Stimulated activated CD8-positive, alpha-beta memory T cell treated with anti-CD3 and anti-CD28 coated beads, Interleukin-4, amount 100 ng/mL, for 24 hours (primary cell): ENCODE measurements at regions not wholly inside any gene's neighbourhood (a gene's known extent, or its start where the extent isn't known, plus 50 kb on each side); places are given as distances from the start of the nearest gene placed in this dataset.

ENCODE experiments used
- DNase-seq: peaks from one replicate; pipeline ENCODE4 v3.0.0-alpha.2; 2020; ENCODE audit warnings: low read depth

DNA sequence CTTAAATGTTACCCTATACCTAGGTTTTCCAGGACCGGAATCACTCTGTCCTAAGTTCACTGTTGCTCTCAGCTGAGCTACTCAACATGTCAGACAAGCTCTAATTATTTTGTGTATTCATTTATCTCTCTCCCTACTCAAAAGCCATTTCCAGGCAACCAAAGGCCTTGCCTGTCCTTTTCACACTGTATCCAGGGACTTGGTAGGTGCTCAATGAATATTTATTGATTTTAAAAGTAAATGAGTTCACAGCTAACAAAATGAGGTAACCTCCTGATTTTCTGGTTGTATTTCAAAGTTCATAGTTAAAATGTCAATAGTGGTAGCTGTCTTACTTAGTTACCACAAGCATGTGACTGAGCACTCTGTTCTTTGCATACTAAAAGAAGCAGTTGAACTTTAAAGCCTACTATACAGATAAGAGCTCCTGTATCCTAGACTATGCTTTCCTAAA lies 522.2 kb downstream of the ACTL7B start:
- no peak for DNase-seq

DNA sequence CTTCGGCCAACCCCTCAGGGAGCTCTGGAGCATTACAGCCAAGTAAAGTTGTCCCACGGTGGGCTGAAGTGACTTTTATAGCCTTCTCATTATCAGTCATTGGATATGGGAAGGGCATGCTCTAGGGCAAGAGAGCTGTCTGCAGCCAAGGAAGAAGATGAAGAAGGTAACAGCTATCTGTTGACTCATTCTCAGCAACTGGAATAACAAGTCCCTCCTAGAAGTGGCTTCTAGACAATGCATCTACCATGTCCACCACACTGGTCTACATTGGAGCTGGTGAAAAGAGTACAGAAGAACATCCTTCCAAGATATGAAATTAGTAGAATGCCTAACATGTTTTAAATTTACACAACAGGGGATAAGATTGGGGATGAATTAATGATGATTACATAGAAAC lies 524.2 kb downstream of the ACTL7B start:
- no peak for DNase-seq

DNA sequence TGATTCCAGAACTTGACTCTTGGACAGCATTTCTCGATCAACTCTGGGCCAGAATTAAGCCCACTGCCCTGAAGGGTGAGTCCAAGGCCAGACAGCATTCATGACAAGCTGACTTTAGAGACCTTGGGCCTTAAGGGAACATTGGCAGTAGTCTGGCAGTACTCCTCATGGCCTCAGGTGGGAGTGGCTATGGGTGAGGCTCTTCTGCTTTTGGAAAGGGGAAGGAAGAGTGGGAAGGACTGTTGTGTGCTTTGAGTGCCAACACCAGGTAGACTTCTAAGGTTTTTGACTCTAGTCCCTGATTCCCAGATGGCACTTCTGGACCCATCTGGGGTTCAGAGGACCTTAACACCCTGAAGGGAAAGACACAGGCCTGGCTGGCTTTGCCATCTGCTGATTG lies 530.4 kb downstream of the ACTL7B start:
- no peak for DNase-seq

DNA sequence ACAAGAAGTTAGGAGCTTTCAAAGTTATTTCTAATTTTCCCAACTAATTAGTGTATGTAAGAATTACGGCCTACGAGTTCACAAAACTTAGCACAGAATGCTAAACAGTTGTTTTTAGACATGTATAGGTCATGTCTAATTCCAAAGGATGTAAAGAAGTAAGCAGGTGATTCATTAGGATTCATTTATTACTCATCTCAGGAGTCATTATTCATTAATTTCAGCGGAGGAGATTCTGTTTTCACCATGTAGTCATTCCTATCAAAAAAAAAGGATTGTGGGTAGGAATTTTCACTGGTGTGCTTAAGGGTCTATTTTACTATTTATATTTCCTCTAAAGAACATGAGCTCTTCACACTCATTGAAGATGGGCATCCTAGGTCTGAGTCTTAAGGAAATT lies 532.2 kb downstream of the ACTL7B start:
- DNase-seq = no peak

- DNase-seq = no peak
Measured at GRCh38 chr9:108322326-108323098, 533.3 kb downstream of the ACTL7B start.

GRCh38 chr9:108316630-108317029 lies 539.2 kb downstream of the ACTL7B start:
- DNase-seq = no peak

- DNase-seq = no peak
Measured at GRCh38 chr9:108316066-108316465, 539.7 kb downstream of the ACTL7B start.

DNA sequence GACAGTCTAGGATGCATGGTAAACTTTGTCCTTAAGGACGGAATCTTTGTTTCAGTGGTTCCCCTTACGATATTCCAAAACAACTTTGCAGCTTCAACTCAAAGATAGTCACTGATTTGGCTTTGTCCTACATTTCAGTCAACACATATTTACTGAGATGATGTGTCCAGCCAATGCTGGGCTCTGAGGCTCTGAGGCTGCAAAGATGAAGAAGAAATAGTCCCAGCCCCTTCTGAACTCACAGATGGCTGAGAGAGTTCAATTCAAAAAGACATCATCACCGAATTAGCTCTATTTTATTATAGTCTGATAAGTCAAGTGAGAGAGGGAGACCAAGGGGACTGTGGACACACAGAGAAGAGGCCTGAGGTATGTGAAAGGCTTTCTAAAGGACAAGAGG lies 544.0 kb downstream of the ACTL7B start:
- no peak for DNase-seq

- no peak for DNase-seq
Measured at GRCh38 chr9:108310202-108310601, 545.6 kb downstream of the ACTL7B start.

DNA sequence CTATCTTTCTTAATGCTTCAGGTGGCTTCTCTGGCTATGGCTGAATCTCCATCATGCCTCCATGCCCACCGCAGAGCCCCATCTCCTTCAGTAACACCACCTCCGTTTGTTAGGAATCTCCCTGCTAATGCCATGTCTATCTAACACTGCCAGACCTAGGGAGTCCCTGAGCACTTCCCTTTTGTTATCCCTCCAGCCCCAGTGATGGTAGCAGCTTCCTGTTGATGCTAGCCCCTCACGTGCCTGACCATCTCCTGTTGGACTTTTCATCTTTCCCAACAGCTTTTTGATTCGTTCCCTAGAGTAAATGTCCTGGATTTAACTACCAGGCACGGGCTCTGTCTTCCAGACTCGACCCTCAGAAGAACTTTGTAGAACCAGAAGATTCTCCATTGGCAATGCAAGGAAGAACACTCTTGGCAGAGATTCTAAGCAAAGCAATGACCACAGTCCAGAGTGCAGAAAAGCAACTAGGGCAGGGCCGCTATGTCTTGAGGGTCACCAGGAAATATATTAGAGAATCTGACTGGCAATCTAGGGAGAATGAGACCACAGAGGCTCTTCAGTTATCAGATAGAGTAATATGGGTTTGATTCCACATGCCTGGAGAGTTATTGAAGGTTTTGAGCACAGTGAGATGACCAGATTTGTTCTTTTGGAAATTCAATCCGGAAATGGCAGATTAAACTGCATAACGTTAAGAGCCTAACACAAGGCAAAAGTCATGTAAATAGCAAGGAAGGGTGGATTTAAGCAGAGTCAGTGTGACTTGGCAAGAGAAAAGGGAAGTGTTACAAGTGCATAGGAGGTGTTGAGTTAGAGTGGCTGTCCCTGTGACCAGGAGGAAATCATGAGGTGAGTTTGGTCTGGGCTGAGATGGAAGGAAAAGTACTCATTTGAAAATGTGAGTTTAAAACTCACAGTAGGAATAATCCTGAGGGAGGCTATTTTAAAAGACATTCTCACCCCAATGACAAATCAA lies 555.2 kb downstream of the ACTL7B start:
- no peak for DNase-seq

- DNase-seq = no peak
Measured at GRCh38 chr9:108297073-108297472, 558.7 kb downstream of the ACTL7B start.

DNA sequence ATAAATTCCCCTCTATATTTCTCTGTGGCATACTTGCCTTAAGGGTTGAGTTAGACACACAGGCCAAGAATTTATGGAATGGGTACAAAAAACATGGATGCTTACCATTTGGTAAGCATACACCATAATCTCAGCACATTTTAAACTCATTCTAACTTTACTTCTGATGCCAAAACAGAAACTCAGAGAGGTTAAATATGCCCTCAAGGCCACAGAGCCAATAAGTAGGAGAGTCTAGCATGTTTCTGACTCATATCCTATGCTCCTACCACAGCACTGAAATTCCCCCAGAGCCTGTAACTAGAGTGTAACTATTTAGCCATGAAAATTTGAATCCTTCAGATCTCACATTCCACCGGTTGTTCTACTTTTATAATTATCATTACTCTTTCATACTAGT lies 559.7 kb downstream of the ACTL7B start:
- DNase-seq = no peak

GRCh38 chr9:108291586-108291932 lies 564.2 kb downstream of the ACTL7B start:
- no peak for DNase-seq

GRCh38 chr9:108290839-108291585 lies 564.8 kb downstream of the ACTL7B start:
- DNase-seq = no peak

- DNase-seq = no peak
Measured at GRCh38 chr9:108286638-108287206, 569.1 kb downstream of the ACTL7B start.

GRCh38 chr9:108283696-108284095 lies 572.1 kb downstream of the ACTL7B start:
- DNase-seq = no peak

DNA sequence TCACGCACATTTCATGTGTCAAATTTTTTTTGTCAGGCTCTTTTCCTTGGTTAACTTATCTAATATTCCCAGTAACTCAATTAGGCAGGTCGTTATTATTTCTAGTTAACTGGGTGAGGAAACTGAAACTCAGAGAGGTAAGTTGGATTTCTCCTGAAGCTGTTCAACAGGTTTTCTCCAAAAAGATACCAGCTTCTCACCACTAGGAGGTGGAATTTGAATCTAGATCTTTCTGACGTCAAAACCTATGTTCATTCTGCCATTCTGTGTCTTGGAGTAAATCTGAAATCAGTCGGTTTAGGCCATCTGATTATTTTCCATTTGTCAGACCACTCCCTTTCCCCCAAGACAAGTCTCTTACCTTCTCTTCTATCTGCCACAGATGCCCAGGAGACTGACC lies 572.9 kb downstream of the ACTL7B start:
- no peak for DNase-seq

DNA sequence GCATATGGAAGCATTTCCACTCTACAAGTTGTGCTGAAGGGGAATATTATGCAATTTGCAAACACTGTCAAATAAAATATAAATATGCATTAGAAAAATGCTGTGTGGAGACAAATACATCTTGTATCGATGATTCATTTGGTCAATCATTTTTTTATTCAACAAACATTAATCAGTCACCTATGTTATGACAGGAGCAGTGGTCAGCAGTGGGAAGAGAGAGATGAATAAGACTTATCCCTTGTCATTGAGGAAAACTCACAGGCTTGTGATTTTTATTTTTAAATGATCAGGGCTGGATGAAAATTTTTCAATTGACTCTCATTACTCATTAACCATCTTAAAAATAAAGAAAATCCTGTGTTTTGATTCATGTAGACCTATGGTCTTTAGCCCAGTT lies 574.1 kb downstream of the ACTL7B start:
- no peak for DNase-seq

DNA sequence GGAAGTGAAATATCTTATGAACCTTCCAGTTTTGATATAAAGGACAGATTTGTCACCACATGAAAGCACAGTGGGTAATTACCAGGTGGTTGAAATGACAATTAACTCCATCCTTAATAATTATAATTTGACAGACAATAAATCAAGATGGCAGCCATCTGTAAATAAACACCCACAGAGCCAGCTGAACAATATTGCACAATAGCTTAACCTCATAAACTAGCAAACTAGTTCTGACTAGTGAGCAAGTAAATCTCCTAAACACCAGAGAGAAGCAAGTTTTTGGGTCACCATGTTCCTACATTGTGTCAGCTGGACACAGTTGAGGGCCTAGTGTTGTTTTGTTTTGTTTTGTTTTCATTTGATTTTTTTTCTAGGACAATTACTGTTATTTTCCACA lies 577.4 kb downstream of the ACTL7B start:
- DNase-seq = no peak

DNA sequence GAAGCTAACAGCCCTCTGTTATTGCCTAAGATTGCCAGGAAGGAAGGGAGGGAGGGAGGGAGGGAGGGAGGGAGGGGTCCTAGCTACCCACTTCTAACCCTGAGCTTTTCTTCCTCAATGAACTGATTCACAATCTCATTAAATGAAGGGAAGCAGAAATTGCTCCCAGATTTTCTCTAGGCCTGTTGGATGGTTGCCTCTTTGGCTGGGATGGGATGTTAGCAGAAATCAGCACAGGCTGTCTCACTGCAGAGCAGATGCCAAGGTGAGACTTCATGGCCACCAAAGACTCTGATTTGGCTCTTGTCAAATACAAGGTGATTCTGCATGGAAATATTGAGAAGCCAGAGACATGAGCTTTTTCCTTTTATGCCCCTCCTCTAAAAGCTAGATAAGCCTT lies 578.6 kb downstream of the ACTL7B start:
- DNase-seq = no peak

GRCh38 chr9:108275906-108276305 lies 579.9 kb downstream of the ACTL7B start:
- DNase-seq = no peak

DNA sequence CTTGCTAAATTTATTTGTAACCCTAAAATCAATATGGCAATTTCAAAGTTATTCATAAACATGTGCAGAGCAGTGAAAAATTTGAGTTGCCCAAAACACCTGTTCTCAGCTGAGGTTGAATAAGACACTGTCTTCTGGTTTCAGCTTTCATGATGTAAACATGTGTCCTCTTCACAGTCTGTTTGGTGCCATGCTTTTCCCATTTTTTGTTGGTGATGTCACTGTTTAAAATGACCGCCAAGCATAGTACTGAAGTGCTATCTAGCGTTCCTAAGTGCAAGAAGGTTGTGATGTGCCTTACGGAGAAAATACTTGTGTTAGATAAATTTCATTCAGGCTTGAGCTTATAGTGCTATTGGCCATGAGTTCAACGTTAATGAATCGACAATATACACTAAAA lies 580.8 kb downstream of the ACTL7B start:
- DNase-seq = no peak
